ENCODE measurements at regions not wholly inside any gene's neighbourhood (a gene's known extent, or its start where the extent isn't known, plus 50 kb on each side); places are given as distances from the start of the nearest gene placed in this dataset.

GRCh38 chr15:91534235-91534634 lies 319.3 kb upstream of the SLCO3A1 start:
- TF ChIP-seq CTCF (IDR thresholded peaks at IDR 0.05; ENCODE audit: low read length, missing control alignments), result no peak

GRCh38 chr15:91534976-91535375 lies 318.5 kb upstream of the SLCO3A1 start:
- no peak for TF ChIP-seq CTCF (IDR thresholded peaks at IDR 0.05; ENCODE audit: low read length, missing control alignments)
- DNase-seq (ENCODE audit: low read depth), result no peak
- H3K4me3 ChIP-seq (replicated peaks; ENCODE audit: low read depth, low read length), result no peak overlapping the region

More at GRCh38 chr15:91534235-91534634, 319.3 kb upstream of the SLCO3A1 start:
- no peak for DNase-seq (ENCODE audit: low read depth)
- H3K4me3 ChIP-seq (replicated peaks; ENCODE audit: low read depth, low read length), result no peak overlapping the region

GRCh38 chr15:91535856-91536500 lies 317.5 kb upstream of the SLCO3A1 start:
- no peak for TF ChIP-seq CTCF (IDR thresholded peaks at IDR 0.05; ENCODE audit: low read length, missing control alignments)
- H3K4me3 ChIP-seq (replicated peaks; ENCODE audit: low read depth, low read length), result no peak overlapping the region
- DNase-seq (ENCODE audit: low read depth), result no peak

- TF ChIP-seq CTCF (IDR thresholded peaks at IDR 0.05; ENCODE audit: low read length, missing control alignments), result no peak
- no peak for DNase-seq (ENCODE audit: low read depth)
- H3K4me3 ChIP-seq (replicated peaks; ENCODE audit: low read depth, low read length), result no peak overlapping the region
Observed at GRCh38 chr15:91537856-91538255, 315.7 kb upstream of the SLCO3A1 start.

- no peak for TF ChIP-seq CTCF (IDR thresholded peaks at IDR 0.05; ENCODE audit: low read length, missing control alignments)
- H3K4me3 ChIP-seq (replicated peaks; ENCODE audit: low read depth, low read length), result no peak overlapping the region
- no peak for DNase-seq (ENCODE audit: low read depth)
Observed at GRCh38 chr15:91538782-91539181, 314.7 kb upstream of the SLCO3A1 start.

- DNase-seq (ENCODE audit: low read depth), result no peak
- no peak for TF ChIP-seq CTCF (IDR thresholded peaks at IDR 0.05; ENCODE audit: low read length, missing control alignments)
- no peak overlapping the region for H3K4me3 ChIP-seq (replicated peaks; ENCODE audit: low read depth, low read length)
Observed at GRCh38 chr15:91541286-91541685, 312.2 kb upstream of the SLCO3A1 start.

- no peak for TF ChIP-seq CTCF (IDR thresholded peaks at IDR 0.05; ENCODE audit: low read length, missing control alignments)
- H3K4me3 ChIP-seq (replicated peaks; ENCODE audit: low read depth, low read length), result no peak overlapping the region
- DNase-seq (ENCODE audit: low read depth), result no peak
Observed at GRCh38 chr15:91542226-91542625, 311.3 kb upstream of the SLCO3A1 start.

All from fibroblast of pulmonary artery (primary cell).